HUES48 (cell line): ENCODE measurements at regions not wholly inside any gene's neighbourhood (a gene's known extent, or its start where the extent isn't known, plus 50 kb on each side); places are given as distances from the start of the nearest gene placed in this dataset.

Experiments
- H3K27ac ChIP-seq: one replicate; pipeline ENCODE4 v1.7.0; 2013; ENCODE audit warnings: low read depth, low read length, inconsistent platforms
- H3K27me3 ChIP-seq: 2 replicates; pipeline ENCODE4 v1.6.1; 2013; ENCODE audit warnings: mild to moderate bottlenecking, low read length; ENCODE audit not compliant: control insufficient read depth, insufficient read depth
- H3K36me3 ChIP-seq: 2 replicates; pipeline ENCODE4 v1.6.1; 2013; ENCODE audit warnings: low read length; ENCODE audit not compliant: control insufficient read depth, insufficient read depth
- H3K4me1 ChIP-seq: 2 replicates; pipeline ENCODE4 v1.6.1; 2013; ENCODE audit warnings: mild to moderate bottlenecking, low read length; ENCODE audit not compliant: control insufficient read depth, insufficient read depth
- H3K4me3 ChIP-seq: 2 replicates; pipeline ENCODE4 v1.5.1; 2013; ENCODE audit warnings: mild to moderate bottlenecking, low read depth, low read length
- H3K9ac ChIP-seq: 2 replicates; pipeline ENCODE4 v1.6.1; 2013; ENCODE audit warnings: mild to moderate bottlenecking, low read depth, low read length, moderate library complexity
- H3K9me3 ChIP-seq: 2 replicates; pipeline ENCODE4 v1.6.1; 2013; ENCODE audit warnings: low read length; ENCODE audit not compliant: control insufficient read depth, insufficient read depth

GRCh38 chr15:81954158-81954783 lies 91.5 kb downstream of the MEX3B start:
- Histone ChIP-seq H3K36me3 (no peaks in the 10 kb centered on the region), H3K9me3 (no peaks in the 10 kb centered on the region), H3K9ac (no peak overlapping the region), H3K4me1 (0 out of 2 replicates have a peak, but pooled peaks cover 3% of the 10 kb centered on the region), H3K4me3 (no peak overlapping the region), H3K27me3 (no peaks in the 10 kb centered on the region), H3K27ac (no peak overlapping the region)

GRCh38 chr15:81950841-81951414 lies 94.9 kb downstream of the MEX3B start:
- H3K9ac ChIP-seq: no peak overlapping the region
- no peak overlapping the region for H3K27ac ChIP-seq
- no peak overlapping the region for H3K4me3 ChIP-seq
- H3K36me3 ChIP-seq: no peaks in the 10 kb centered on the region
- no peaks in the 10 kb centered on the region for H3K27me3 ChIP-seq
- H3K4me1 ChIP-seq: 0 out of 2 replicates have a peak, but pooled peaks cover 3% of the 10 kb centered on the region
- no peaks in the 10 kb centered on the region for H3K9me3 ChIP-seq

DNA sequence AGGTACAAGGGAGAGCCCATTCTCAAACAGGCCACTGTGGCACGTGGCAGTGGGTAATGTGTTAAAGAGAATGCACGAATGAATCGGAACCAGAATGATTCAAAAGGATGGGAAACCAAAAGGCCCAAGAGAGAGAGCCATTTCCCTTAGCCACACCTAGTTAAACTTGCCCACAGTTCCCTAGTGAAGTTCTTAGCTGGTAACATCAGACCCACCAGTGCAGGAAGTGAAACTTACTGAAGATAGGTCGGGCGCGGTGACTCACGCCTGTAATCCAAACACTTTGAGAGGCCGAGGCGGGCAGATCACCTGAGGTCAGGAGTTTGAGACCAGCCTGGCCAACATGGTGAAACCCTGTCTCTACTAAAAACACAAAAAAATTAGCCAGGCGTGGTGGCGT lies 97.1 kb downstream of the MEX3B start:
- Histone ChIP-seq H3K36me3 (no peaks in the 10 kb centered on the region), H3K9me3 (no peaks in the 10 kb centered on the region), H3K27ac (no peak overlapping the region), H3K4me3 (no peak overlapping the region), H3K4me1 (0 out of 2 replicates have a peak, but pooled peaks cover 3% of the 10 kb centered on the region), H3K27me3 (no peaks in the 10 kb centered on the region), H3K9ac (no peak overlapping the region)

DNA sequence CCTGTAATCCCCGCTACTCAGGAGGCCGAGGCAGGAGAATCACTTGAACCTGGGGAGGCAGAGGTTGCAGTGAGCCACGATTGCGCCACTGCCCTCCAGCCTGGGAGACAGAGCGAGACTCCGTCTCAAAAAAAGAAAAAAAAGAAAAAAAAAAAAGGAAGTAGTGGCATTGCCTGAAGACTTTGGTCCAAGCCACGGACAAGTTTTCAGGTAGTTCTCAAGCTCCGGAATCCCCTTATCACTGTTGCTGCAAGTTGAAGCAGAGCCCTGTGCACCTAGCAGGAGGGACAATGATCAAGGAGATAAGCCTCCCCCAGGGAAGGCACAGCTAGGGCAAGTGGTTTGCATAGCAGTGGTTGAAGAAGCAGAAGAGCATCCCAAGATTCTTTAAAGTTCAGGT lies 97.6 kb downstream of the MEX3B start:
- no peak overlapping the region for H3K27ac ChIP-seq
- no peak overlapping the region for H3K9ac ChIP-seq
- H3K4me1 ChIP-seq: 0 out of 2 replicates have a peak, but pooled peaks cover 3% of the 10 kb centered on the region
- H3K36me3 ChIP-seq: no peaks in the 10 kb centered on the region
- no peaks in the 10 kb centered on the region for H3K9me3 ChIP-seq
- no peak overlapping the region for H3K4me3 ChIP-seq
- H3K27me3 ChIP-seq: no peaks in the 10 kb centered on the region

- Histone ChIP-seq H3K4me3 (no peak overlapping the region), H3K4me1 (0 out of 2 replicates have a peak, but pooled peaks cover 3% of the 10 kb centered on the region), H3K9ac (no peak overlapping the region), H3K27me3 (no peaks in the 10 kb centered on the region), H3K27ac (no peak overlapping the region), H3K36me3 (no peaks in the 10 kb centered on the region), H3K9me3 (no peaks in the 10 kb centered on the region)
Observed at GRCh38 chr15:81947548-81947947, 98.3 kb downstream of the MEX3B start.

DNA sequence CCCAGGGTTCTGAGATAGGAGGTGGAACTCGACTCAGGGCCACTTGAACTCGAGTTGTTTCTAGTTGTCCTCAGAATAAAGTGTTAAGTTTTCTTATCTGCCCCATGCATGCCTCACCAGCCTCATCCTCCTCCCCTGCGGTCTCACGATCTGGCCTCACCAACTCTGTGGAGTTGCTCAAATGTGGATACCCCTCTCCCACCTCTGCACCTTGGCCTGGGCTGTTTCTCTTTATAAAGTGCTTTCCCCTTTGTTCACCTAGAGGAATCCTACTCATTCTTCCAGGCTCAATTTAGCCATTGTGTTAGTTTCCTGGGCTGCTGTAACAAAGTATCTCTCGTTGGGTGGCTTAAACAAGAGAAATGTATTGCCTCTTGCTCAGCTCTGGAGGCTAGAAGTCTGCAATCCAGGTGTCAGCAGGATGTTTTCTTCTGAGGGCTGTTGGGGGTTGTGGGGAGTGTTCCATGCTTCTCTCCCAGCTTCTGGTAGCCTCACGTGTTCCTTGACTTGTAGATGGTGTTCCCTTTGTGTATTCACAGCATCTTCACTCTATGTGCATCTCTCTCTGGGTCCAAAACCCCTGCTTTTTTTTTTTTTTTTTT lies 100.7 kb downstream of the MEX3B start:
- no peaks in the 10 kb centered on the region for H3K36me3 ChIP-seq
- H3K27me3 ChIP-seq: no peaks in the 10 kb centered on the region
- no peak overlapping the region for H3K27ac ChIP-seq
- no peaks in the 10 kb centered on the region for H3K9me3 ChIP-seq
- no peak overlapping the region for H3K4me3 ChIP-seq
- H3K4me1 ChIP-seq: peaks cover 6% of the 10 kb centered on the region; the same call in 1 of the 2 replicates
- no peak overlapping the region for H3K9ac ChIP-seq

GRCh38 chr15:81942655-81943195 lies 103.1 kb downstream of the MEX3B start:
- no peak overlapping the region for H3K27ac ChIP-seq
- no peaks in the 10 kb centered on the region for H3K27me3 ChIP-seq
- no peaks in the 10 kb centered on the region for H3K9me3 ChIP-seq
- H3K4me1 ChIP-seq: peaks cover 6% of the 10 kb centered on the region; the same call in 1 of the 2 replicates
- H3K36me3 ChIP-seq: no peaks in the 10 kb centered on the region
- H3K9ac ChIP-seq: no peak overlapping the region
- H3K4me3 ChIP-seq: no peak overlapping the region

DNA sequence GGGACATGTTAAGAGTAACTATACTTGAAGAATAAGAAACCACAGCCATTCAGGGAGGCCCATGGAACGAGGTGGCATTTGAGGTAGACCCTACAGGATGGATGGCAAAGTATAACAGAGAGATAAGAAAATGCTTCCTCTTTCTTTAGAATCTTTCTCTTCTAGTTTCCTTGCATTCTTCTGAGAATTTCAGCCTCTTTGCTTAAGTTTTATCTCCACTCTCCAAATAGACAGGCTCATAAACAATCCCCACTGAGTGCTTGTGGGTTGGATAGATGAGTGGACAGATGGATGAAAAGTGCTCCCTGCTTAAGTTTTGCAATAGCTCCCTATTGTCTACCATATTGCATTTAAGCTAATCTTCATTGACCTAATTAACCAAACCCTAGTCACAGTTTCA lies 103.7 kb downstream of the MEX3B start:
- H3K9me3 ChIP-seq: no peaks in the 10 kb centered on the region
- no peaks in the 10 kb centered on the region for H3K27me3 ChIP-seq
- H3K9ac ChIP-seq: no peak overlapping the region
- H3K4me3 ChIP-seq: no peak overlapping the region
- peaks cover 6% of the 10 kb centered on the region; the same call in 1 of the 2 replicates for H3K4me1 ChIP-seq
- no peak overlapping the region for H3K27ac ChIP-seq
- no peaks in the 10 kb centered on the region for H3K36me3 ChIP-seq

- H3K36me3 ChIP-seq: no peaks in the 10 kb centered on the region
- no peak overlapping the region for H3K27ac ChIP-seq
- no peak overlapping the region for H3K9ac ChIP-seq
Observed at GRCh38 chr15:81941479-81941878, 104.3 kb downstream of the MEX3B start.

GRCh38 chr15:81940467-81941451 lies 105.1 kb downstream of the MEX3B start:
- H3K27ac ChIP-seq: no peak overlapping the region
- no peaks in the 10 kb centered on the region for H3K27me3 ChIP-seq
- H3K9me3 ChIP-seq: no peaks in the 10 kb centered on the region
- H3K4me1 ChIP-seq: peaks cover 6% of the 10 kb centered on the region; the same call in 1 of the 2 replicates
- H3K36me3 ChIP-seq: no peaks in the 10 kb centered on the region
- H3K4me3 ChIP-seq: no peak overlapping the region
- no peak overlapping the region for H3K9ac ChIP-seq

More at GRCh38 chr15:81941479-81941878, 104.3 kb downstream of the MEX3B start:
- Histone ChIP-seq H3K9me3 (no peaks in the 10 kb centered on the region), H3K4me1 (peaks cover 6% of the 10 kb centered on the region; the same call in 1 of the 2 replicates), H3K4me3 (no peak overlapping the region), H3K27me3 (no peaks in the 10 kb centered on the region)
